ENCODE measurements at regions not wholly inside any gene's neighbourhood (a gene's known extent, or its start where the extent isn't known, plus 50 kb on each side); places are given as distances from the start of the nearest gene placed in this dataset.

GRCh38 chr7:142548978-142549377, 200.3 kb upstream of the PRSS1 start:
- no peak for TF ChIP-seq POLR2A (IDR thresholded peaks at IDR 0.05)
- TF ChIP-seq, protein P1, sequence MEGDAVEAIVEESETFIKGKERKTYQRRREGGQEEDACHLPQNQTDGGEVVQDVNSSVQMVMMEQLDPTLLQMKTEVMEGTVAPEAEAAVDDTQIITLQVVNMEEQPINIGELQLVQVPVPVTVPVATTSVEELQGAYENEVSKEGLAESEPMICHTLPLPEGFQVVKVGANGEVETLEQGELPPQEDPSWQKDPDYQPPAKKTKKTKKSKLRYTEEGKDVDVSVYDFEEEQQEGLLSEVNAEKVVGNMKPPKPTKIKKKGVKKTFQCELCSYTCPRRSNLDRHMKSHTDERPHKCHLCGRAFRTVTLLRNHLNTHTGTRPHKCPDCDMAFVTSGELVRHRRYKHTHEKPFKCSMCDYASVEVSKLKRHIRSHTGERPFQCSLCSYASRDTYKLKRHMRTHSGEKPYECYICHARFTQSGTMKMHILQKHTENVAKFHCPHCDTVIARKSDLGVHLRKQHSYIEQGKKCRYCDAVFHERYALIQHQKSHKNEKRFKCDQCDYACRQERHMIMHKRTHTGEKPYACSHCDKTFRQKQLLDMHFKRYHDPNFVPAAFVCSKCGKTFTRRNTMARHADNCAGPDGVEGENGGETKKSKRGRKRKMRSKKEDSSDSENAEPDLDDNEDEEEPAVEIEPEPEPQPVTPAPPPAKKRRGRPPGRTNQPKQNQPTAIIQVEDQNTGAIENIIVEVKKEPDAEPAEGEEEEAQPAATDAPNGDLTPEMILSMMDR (IDR thresholded peaks at IDR 0.05) = no peak

Measured in breast epithelium (tissue), 3 donors.